GM12878 (cell line): ENCODE measurements at regions not wholly inside any gene's neighbourhood (a gene's known extent, or its start where the extent isn't known, plus 50 kb on each side); places are given as distances from the start of the nearest gene placed in this dataset.

Experiments
- ATAC-seq: fragments of 200-7000 bp; cut with Tn5 transposase; 3 replicates; pipeline ENCODE4 v1.9.1; 2020; ENCODE audit warnings: mild to moderate bottlenecking, moderate library complexity
- BruUV-seq: library from RNA; stranded (reverse); fragments of 400-500 nt; replicated peaks from 2 replicates; lab custom pipeline; 2021; lab: Mats Ljungman, UMichigan
- CTCF ChIA-PET: fragments of 300-600 bp; sonication (Branson Sonifier 250); formaldehyde crosslinking; extraction: SDS; loops from one replicate; lab custom pipeline; 2021; ENCODE audit warnings: inconsistent platforms; lab: Yijun Ruan, JAX
- POLR2A ChIA-PET: fragments of 350-600 bp; formaldehyde crosslinking; extraction: SDS; loops from one replicate; lab custom pipeline; 2021; ENCODE audit warnings: inconsistent platforms; lab: Charles Lee
- RAD21 ChIA-PET: fragments of 300-600 bp; sonication (Branson Sonifier 250); formaldehyde crosslinking; loops from one replicate; lab custom pipeline; 2023; ENCODE audit warnings: antibody characterized with exemption; ENCODE audit not compliant: unreplicated experiment; lab: Charles Lee
- SMC1A ChIA-PET: fragments of 300-600 bp; sonication (Branson Sonifier 250); formaldehyde crosslinking; loops from one replicate; lab custom pipeline; 2023; ENCODE audit not compliant: unreplicated experiment, uncharacterized antibody; lab: Charles Lee
- DNase-seq: peaks from one replicate; pipeline ENCODE4 v3.0.0-alpha.2; 2011; ENCODE audit warnings: low read depth, low spot score
- FAIRE-seq: peaks from 3 replicates; lab custom pipeline; 2011; peaks lifted over from hg19 to GRCh38; lab: Jason Lieb, UNC
- H2AFZ ChIP-seq: 2 replicates; pipeline ENCODE4 v1.6.0; 2011; ENCODE audit warnings: low read depth, low read length, control low read depth; ENCODE audit not compliant: control insufficient read depth
- H3K27ac ChIP-seq: 2 replicates; pipeline ENCODE4 v1.5.1; 2011; ENCODE audit warnings: control low read depth; ENCODE audit not compliant: control insufficient read depth, insufficient read depth
- H3K27me3 ChIP-seq, 2 experiments: replicated peaks in 1 of 2; 2 replicates each; pipeline versions ENCODE4 v1.6.0 to v1.6.1; 2011; ENCODE audit warnings: low read length in 1 of 2; ENCODE audit not compliant: control insufficient read depth in 2 of 2, insufficient read depth in 2 of 2
- H3K36me3 ChIP-seq, 2 experiments: 2 replicates each; pipeline ENCODE4 v1.5.1; 2011; ENCODE audit warnings: low read length in 1 of 2; ENCODE audit not compliant: control insufficient read depth in 2 of 2, insufficient read depth in 2 of 2
- H3K4me1 ChIP-seq: 2 replicates; pipeline ENCODE4 v1.6.1; 2011; ENCODE audit warnings: mild to moderate bottlenecking, low read length, moderate library complexity, mixed read lengths; ENCODE audit not compliant: control insufficient read depth, insufficient read depth
- H3K4me2 ChIP-seq: 2 replicates; pipeline ENCODE4 v1.6.0; 2011; ENCODE audit warnings: control low read depth; ENCODE audit not compliant: control insufficient read depth, insufficient read depth
- H3K4me3 ChIP-seq: fragments of 200-600 bp; sonication (generic); 2 replicates; pipeline ENCODE4 v1.5.1; 2016
- H3K79me2 ChIP-seq: 2 replicates; pipeline ENCODE4 v1.6.0; 2011; ENCODE audit warnings: low read length; ENCODE audit not compliant: control insufficient read depth, insufficient read depth
- H3K9ac ChIP-seq: 2 replicates; pipeline ENCODE4 v1.8.0; 2011; ENCODE audit warnings: low read length, control low read depth, mixed read lengths; ENCODE audit not compliant: control insufficient read depth, insufficient read depth
- H3K9me3 ChIP-seq: replicated peaks from 3 replicates; pipeline ENCODE4 v1.5.1; 2011; ENCODE audit warnings: mild to moderate bottlenecking, low read length; ENCODE audit not compliant: control insufficient read depth, insufficient read depth
- H4K20me1 ChIP-seq: 2 replicates; pipeline ENCODE4 v1.6.0; 2011; ENCODE audit not compliant: control insufficient read depth, insufficient read depth
- BRCA1 ChIP-seq: IDR thresholded peaks from 2 replicates; pipeline ENCODE4 v1.6.1; 2011; ENCODE audit warnings: low read depth, low read length, improper control_type of control experiment
- FOS ChIP-seq: IDR thresholded peaks from 3 replicates; pipeline ENCODE4 v1.6.1; 2011; ENCODE audit warnings: borderline replicate concordance; ENCODE audit not compliant: insufficient read length; ENCODE audit errors: extremely low read depth
- HDAC6 ChIP-seq: fragments of 200-600 bp; sonication (generic); IDR thresholded peaks from one replicate; pipeline ENCODE4 v1.8.0; 2017; ENCODE audit warnings: antibody characterized with exemption; ENCODE audit not compliant: unreplicated experiment
- MEF2B ChIP-seq: fragments of 450-650 bp; IDR thresholded peaks from 2 replicates; pipeline ENCODE4 v1.6.1; 2018; ENCODE audit warnings: mild to moderate bottlenecking, moderate library complexity; ENCODE audit not compliant: partially characterized antibody, poor library complexity, severe bottlenecking
- SIX5 ChIP-seq: IDR thresholded peaks from 2 replicates; pipeline ENCODE4 v1.6.1; 2011; ENCODE audit warnings: mild to moderate bottlenecking, low read depth, low read length, moderate library complexity; ENCODE audit not compliant: severe bottlenecking
- WGBS: methylation state at CpG from one replicate; pipeline ENCODE4 v1.1.6; 2016; ENCODE audit warnings: low lambda C conversion rate; ENCODE audit not compliant: insufficient replicate concordance, insufficient coverage; ENCODE audit errors: missing lambda C conversion rate; 5-methylcytosine and 5-hydroxymethylcytosine counted together
- in situ Hi-C: fragments of 300-500 bp; cut with MboI; formaldehyde crosslinking; loops from 9 replicates; pipeline ENCODE4 v1.14.3; 2018; ENCODE audit warnings: mixed read lengths
- intact Hi-C: fragments of 100-400 bp; cut with micrococcal nuclease; formaldehyde crosslinking; loops from one replicate; pipeline ENCODE4 v1.14.2; 2022; ENCODE audit not compliant: unreplicated experiment
- TF ChIP-seq, protein P1 (sequence below): IDR thresholded peaks from 2 replicates; pipeline ENCODE4 v1.6.1; 2011; ENCODE audit warnings: borderline replicate concordance, low read depth, mild to moderate bottlenecking, moderate library complexity, low read length; ENCODE audit not compliant: insufficient read depth, poor library complexity, severe bottlenecking
- TF ChIP-seq, protein P2 (sequence below): fragments of 450-650 bp; IDR thresholded peaks from 2 replicates; pipeline ENCODE4 v1.6.1; 2016; ENCODE audit warnings: mild to moderate bottlenecking
- TF ChIP-seq, protein P3 (sequence below): IDR thresholded peaks from 2 replicates; pipeline ENCODE4 v1.6.1; 2011; ENCODE audit warnings: low read depth, mild to moderate bottlenecking, low read length, moderate library complexity, borderline replicate concordance; ENCODE audit errors: extremely low read depth
- TF ChIP-seq, protein P4 (sequence below): fragments of 450-650 bp; IDR thresholded peaks from 2 replicates; pipeline ENCODE4 v1.6.1; 2016; ENCODE audit warnings: mild to moderate bottlenecking, moderate library complexity, borderline replicate concordance
- TF ChIP-seq, protein P5 (sequence below): fragments of 450-650 bp; IDR thresholded peaks from 2 replicates; pipeline ENCODE4 v1.6.1; 2018; ENCODE audit warnings: borderline replicate concordance, mild to moderate bottlenecking; ENCODE audit not compliant: partially characterized antibody

DNA sequence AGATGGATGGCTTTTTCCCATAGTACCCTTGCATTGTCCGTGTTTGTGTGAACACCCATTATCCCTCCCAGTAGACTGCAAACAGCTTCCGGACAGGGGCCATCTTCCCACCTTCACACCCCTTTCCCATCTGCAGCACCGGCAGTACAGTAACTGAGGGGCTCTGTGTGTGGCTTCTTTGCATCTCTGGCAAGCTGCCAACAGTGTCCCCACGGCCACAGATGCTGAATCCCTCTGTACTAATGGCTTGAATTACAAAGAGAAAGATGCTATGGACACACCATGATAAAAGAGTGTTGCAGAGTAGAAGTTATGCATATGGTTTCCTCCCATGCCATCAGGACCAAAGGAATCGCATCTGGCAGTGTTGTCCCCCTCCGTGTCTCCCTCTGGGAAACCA is 101.1 kb upstream of the CDYL start (continued):
- TF ChIP-seq, protein P1, sequence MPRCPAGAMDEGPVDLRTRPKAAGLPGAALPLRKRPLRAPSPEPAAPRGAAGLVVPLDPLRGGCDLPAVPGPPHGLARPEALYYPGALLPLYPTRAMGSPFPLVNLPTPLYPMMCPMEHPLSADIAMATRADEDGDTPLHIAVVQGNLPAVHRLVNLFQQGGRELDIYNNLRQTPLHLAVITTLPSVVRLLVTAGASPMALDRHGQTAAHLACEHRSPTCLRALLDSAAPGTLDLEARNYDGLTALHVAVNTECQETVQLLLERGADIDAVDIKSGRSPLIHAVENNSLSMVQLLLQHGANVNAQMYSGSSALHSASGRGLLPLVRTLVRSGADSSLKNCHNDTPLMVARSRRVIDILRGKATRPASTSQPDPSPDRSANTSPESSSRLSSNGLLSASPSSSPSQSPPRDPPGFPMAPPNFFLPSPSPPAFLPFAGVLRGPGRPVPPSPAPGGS = no peak
- TF ChIP-seq, protein P2, sequence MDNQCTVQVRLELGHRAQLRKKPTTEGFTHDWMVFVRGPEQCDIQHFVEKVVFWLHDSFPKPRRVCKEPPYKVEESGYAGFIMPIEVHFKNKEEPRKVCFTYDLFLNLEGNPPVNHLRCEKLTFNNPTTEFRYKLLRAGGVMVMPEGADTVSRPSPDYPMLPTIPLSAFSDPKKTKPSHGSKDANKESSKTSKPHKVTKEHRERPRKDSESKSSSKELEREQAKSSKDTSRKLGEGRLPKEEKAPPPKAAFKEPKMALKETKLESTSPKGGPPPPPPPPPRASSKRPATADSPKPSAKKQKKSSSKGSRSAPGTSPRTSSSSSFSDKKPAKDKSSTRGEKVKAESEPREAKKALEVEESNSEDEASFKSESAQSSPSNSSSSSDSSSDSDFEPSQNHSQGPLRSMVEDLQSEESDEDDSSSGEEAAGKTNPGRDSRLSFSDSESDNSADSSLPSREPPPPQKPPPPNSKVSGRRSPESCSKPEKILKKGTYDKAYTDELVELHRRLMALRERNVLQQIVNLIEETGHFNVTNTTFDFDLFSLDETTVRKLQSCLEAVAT = no peak
- TF ChIP-seq, protein P3, sequence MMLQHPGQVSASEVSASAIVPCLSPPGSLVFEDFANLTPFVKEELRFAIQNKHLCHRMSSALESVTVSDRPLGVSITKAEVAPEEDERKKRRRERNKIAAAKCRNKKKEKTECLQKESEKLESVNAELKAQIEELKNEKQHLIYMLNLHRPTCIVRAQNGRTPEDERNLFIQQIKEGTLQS = no peak
- TF ChIP-seq SIX5 = no peak

DNA sequence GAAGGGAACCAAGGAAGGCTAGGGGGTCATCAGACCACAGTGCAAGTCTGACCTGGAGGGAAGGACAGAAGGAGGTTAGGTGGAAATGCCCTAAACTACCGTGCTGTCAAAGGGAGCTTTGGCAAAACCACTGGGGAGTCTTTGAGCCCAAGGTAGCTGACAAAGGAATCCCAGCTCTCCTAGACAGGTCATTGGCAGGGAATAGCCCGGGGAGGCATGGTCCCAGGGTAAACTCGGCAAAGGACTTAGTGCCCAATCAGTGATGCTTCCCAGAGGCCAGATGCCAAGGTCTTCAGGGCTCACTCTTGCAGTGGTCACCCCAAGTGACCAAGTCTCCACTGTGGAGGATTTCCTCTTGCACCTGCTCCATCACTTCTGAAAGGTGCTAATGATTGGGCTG is 102.3 kb upstream of the CDYL start:
- in situ Hi-C loops = no loop called here
- ChIA-PET POLR2A (no interaction called here), RAD21 (no interaction called here)

More for the DNA sequence above, 102.3 kb upstream of the CDYL start:
- 28% methylated on average over 3 of the region's 3 CpGs for WGBS
- ChIA-PET CTCF (interaction anchor here (0.6 kb wide), 1 partner anchor 370 kb away, joined by 3 read pairs; no protein-coding TSS in a partner anchor), SMC1A (no interaction called here)
- no peak for DNase-seq
- Histone ChIP-seq H3K79me2 (no peaks in the 10 kb centered on the region), H3K4me2 (no peak overlapping the region), H3K27me3 (no peaks in the 10 kb centered on the region), H3K36me3 (no peaks in the 10 kb centered on the region), H3K27ac (no peak overlapping the region), H4K20me1 (no peaks in the 10 kb centered on the region), H2AFZ (no peak overlapping the region), H3K9me3 (no peaks in the 10 kb centered on the region), H3K9ac (no peak overlapping the region), H3K4me3 (no peak overlapping the region), H3K4me1 (no peaks in the 10 kb centered on the region)
- FAIRE-seq = no peak
- TF ChIP-seq, protein P4, sequence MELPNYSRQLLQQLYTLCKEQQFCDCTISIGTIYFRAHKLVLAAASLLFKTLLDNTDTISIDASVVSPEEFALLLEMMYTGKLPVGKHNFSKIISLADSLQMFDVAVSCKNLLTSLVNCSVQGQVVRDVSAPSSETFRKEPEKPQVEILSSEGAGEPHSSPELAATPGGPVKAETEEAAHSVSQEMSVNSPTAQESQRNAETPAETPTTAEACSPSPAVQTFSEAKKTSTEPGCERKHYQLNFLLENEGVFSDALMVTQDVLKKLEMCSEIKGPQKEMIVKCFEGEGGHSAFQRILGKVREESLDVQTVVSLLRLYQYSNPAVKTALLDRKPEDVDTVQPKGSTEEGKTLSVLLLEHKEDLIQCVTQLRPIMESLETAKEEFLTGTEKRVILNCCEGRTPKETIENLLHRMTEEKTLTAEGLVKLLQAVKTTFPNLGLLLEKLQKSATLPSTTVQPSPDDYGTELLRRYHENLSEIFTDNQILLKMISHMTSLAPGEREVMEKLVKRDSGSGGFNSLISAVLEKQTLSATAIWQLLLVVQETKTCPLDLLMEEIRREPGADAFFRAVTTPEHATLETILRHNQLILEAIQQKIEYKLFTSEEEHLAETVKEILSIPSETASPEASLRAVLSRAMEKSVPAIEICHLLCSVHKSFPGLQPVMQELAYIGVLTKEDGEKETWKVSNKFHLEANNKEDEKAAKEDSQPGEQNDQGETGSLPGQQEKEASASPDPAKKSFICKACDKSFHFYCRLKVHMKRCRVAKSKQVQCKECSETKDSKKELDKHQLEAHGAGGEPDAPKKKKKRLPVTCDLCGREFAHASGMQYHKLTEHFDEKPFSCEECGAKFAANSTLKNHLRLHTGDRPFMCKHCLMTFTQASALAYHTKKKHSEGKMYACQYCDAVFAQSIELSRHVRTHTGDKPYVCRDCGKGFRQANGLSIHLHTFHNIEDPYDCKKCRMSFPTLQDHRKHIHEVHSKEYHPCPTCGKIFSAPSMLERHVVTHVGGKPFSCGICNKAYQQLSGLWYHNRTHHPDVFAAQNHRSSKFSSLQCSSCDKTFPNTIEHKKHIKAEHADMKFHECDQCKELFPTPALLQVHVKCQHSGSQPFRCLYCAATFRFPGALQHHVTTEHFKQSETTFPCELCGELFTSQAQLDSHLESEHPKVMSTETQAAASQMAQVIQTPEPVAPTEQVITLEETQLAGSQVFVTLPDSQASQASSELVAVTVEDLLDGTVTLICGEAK = no peak
- TF ChIP-seq, protein P5, sequence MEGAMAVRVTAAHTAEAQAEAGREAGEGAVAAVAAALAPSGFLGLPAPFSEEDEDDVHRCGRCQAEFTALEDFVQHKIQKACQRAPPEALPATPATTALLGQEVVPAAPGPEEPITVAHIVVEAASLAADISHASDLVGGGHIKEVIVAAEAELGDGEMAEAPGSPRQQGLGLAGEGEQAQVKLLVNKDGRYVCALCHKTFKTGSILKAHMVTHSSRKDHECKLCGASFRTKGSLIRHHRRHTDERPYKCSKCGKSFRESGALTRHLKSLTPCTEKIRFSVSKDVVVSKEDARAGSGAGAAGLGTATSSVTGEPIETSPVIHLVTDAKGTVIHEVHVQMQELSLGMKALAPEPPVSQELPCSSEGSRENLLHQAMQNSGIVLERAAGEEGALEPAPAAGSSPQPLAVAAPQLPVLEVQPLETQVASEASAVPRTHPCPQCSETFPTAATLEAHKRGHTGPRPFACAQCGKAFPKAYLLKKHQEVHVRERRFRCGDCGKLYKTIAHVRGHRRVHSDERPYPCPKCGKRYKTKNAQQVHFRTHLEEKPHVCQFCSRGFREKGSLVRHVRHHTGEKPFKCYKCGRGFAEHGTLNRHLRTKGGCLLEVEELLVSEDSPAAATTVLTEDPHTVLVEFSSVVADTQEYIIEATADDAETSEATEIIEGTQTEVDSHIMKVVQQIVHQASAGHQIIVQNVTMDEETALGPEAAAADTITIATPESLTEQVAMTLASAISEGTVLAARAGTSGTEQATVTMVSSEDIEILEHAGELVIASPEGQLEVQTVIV = no peak
- no peak for TF ChIP-seq HDAC6
- no peak for TF ChIP-seq BRCA1
- no peak for TF ChIP-seq FOS
- no peak for TF ChIP-seq MEF2B
- ATAC-seq = no peak
- intact Hi-C loops = no loop called here
- no TSS peak for BruUV-seq
